ENCODE measurements at regions not wholly inside any gene's neighbourhood (a gene's known extent, or its start where the extent isn't known, plus 50 kb on each side); places are given as distances from the start of the nearest gene placed in this dataset.

DNA sequence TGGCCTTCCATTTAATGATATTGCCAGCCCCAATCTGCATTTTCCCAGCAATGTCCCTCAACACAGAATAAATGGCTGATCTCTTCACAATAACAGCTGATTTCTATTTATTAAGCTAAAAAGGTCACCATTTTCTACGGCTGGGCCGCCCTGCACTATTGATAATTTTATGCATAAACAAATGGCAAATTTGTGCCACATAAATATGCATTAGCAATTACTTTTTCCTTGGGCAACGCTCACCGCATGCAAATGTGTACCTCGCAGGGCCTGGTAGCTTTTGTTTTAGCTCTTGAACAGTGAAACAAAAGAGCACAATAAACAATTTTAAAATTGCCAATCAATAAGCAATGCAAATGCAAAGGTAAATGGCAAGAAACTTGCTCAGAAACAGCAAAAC is 331.9 kb upstream of the SOX5 start:
- Histone ChIP-seq H3K4me1 (replicated peaks in 1 of 2; ENCODE audit: control insufficient read depth in 2 of 2, insufficient read depth in 2 of 2, low read length in 2 of 2) (no peaks in the 10 kb centered on the region), H3K9me3 (replicated peaks; ENCODE audit: control insufficient read depth, insufficient read depth, low read depth, low read length) (no peaks in the 10 kb centered on the region), H3K36me3 (ENCODE audit: control insufficient read depth, insufficient read depth, low read length) (no peaks in the 10 kb centered on the region), H3K4me3 (no peak overlapping the region), H3K27ac (ENCODE audit: extremely low read depth, low read depth, low read length) (no peak overlapping the region), H3K9ac (ENCODE audit: insufficient read depth in 1 of 2, low read depth in 2 of 2, low read length in 2 of 2) (no peak overlapping the region), H3K9me1 (ENCODE audit: control insufficient read depth, insufficient read depth, low read length) (no peaks in the 10 kb centered on the region), H3K4me2 (ENCODE audit: insufficient read depth, low read length) (no peak overlapping the region), H3K79me2 (ENCODE audit: control insufficient read depth, insufficient read depth, low read length) (no peaks in the 10 kb centered on the region), H4K20me1 (replicated peaks; ENCODE audit: control insufficient read depth, insufficient read depth, low read length) (no peaks in the 10 kb centered on the region), H2AFZ (ENCODE audit: low read depth, low read length) (no peak overlapping the region), H3K27me3 (ENCODE audit: control insufficient read depth in 2 of 2, insufficient read depth in 2 of 2, low read length in 2 of 2) (peaks cover 2 to 5% of the 10 kb centered on the region in 2 experiments; a peak in 3 of 5 replicates)
- FAIRE-seq, result no peak
- no TSS peak for BruUV-seq (replicated peaks)
- TF ChIP-seq SMARCA4 (IDR thresholded peaks at IDR 0.05) (no peak), EP400 (IDR thresholded peaks at IDR 0.05) (no peak), NCOA6 (IDR thresholded peaks at IDR 0.05) (no peak)
- TF ChIP-seq, protein P1, sequence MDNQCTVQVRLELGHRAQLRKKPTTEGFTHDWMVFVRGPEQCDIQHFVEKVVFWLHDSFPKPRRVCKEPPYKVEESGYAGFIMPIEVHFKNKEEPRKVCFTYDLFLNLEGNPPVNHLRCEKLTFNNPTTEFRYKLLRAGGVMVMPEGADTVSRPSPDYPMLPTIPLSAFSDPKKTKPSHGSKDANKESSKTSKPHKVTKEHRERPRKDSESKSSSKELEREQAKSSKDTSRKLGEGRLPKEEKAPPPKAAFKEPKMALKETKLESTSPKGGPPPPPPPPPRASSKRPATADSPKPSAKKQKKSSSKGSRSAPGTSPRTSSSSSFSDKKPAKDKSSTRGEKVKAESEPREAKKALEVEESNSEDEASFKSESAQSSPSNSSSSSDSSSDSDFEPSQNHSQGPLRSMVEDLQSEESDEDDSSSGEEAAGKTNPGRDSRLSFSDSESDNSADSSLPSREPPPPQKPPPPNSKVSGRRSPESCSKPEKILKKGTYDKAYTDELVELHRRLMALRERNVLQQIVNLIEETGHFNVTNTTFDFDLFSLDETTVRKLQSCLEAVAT (IDR thresholded peaks at IDR 0.05), result no peak
- TF ChIP-seq, protein P2, sequence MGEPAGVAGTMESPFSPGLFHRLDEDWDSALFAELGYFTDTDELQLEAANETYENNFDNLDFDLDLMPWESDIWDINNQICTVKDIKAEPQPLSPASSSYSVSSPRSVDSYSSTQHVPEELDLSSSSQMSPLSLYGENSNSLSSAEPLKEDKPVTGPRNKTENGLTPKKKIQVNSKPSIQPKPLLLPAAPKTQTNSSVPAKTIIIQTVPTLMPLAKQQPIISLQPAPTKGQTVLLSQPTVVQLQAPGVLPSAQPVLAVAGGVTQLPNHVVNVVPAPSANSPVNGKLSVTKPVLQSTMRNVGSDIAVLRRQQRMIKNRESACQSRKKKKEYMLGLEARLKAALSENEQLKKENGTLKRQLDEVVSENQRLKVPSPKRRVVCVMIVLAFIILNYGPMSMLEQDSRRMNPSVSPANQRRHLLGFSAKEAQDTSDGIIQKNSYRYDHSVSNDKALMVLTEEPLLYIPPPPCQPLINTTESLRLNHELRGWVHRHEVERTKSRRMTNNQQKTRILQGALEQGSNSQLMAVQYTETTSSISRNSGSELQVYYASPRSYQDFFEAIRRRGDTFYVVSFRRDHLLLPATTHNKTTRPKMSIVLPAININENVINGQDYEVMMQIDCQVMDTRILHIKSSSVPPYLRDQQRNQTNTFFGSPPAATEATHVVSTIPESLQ (CRISPR knock-in tag; IDR thresholded peaks at IDR 0.05), result no peak
- WGBS (ENCODE audit: insufficient coverage, low coverage, missing lambda C conversion rate), result 5% methylated on average over 5 of the region's 5 CpGs
- no peak for DNase-seq (ENCODE audit: extremely low read depth in 1 of 4, low spot score in 3 of 4)
- in situ Hi-C loops (cut with MboI) (no loop called here), intact Hi-C loops (cut with micrococcal nuclease) (no loop called here)
- POLR2A ChIA-PET, result no interaction called here
- CTCF ChIA-PET (ENCODE audit: low intra/inter-chr PET ratio), result no interaction called here
- ATAC-seq, result no peak
